ENCODE measurements at regions not wholly inside any gene's neighbourhood (a gene's known extent, or its start where the extent isn't known, plus 50 kb on each side); places are given as distances from the start of the nearest gene placed in this dataset.

- no TSS peak for BruUV-seq (replicated peaks)
- FAIRE-seq (no peak), DNase-seq (ENCODE audit: low read depth, low spot score) (no peak)
- Histone ChIP-seq H4K20me1 (replicated peaks; ENCODE audit: control insufficient read depth, extremely low read depth, insufficient read depth, low read length) (no peaks in the 10 kb centered on the region), H3K9me1 (replicated peaks; ENCODE audit: control insufficient read depth, extremely low read depth, insufficient read depth, low read length) (no peaks in the 10 kb centered on the region), H3K36me3 (ENCODE audit: control insufficient read depth in 2 of 2, extremely low read depth in 1 of 2, insufficient read depth in 2 of 2, low read length in 2 of 2) (no peaks in the 10 kb centered on the region), H3K4me1 (ENCODE audit: control insufficient read depth, extremely low read depth, insufficient read depth, low read length) (no peaks in the 10 kb centered on the region), H3K79me2 (ENCODE audit: control insufficient read depth, insufficient read depth, low read length) (no peaks in the 10 kb centered on the region), H2AFZ (ENCODE audit: low read depth, low read length) (no peak overlapping the region), H3K4me3 (replicated peaks in 1 of 3; ENCODE audit: insufficient read depth in 1 of 3, low read depth in 1 of 3, low read length in 3 of 3) (no peak overlapping the region), H3K27ac (ENCODE audit: insufficient read depth, low read depth, low read length) (no peak overlapping the region), H3K9ac (replicated peaks; ENCODE audit: extremely low read depth, insufficient read depth, low read length) (no peak overlapping the region), H3K27me3 (ENCODE audit: control insufficient read depth in 2 of 2, insufficient read depth in 2 of 2, low read length in 2 of 2) (no peaks in the 10 kb centered on the region), H3K4me2 (ENCODE audit: insufficient read depth, low read length) (no peak overlapping the region), H3K9me3 (replicated peaks; ENCODE audit: control insufficient read depth, insufficient read depth, low read length) (no peaks in the 10 kb centered on the region)
- CTCF ChIA-PET = no interaction called here
- POLR2A ChIA-PET = no interaction called here
- dilution Hi-C loops (cut with MboI; ENCODE audit: extremely low pct_ligation_motif_present, low sequenced_read_pairs) (no loop called here), intact Hi-C loops (cut with micrococcal nuclease) (no loop called here)
- TF ChIP-seq MAX (IDR thresholded peaks at IDR 0.05; ENCODE audit: insufficient read depth, insufficient read length) = no peak
- no peak for TF ChIP-seq MYC (IDR thresholded peaks at IDR 0.05; ENCODE audit: low read depth, low read length)
- no peak for TF ChIP-seq GATA2 (IDR thresholded peaks at IDR 0.05; ENCODE audit: insufficient read depth, insufficient read length, low read depth, low read length)
- TF ChIP-seq POLR2A (IDR thresholded peaks at IDR 0.05; ENCODE audit: low read depth, low read length) = no peak
- TF ChIP-seq JUN (IDR thresholded peaks at IDR 0.05; ENCODE audit: borderline replicate concordance, insufficient read depth, insufficient read length, low read depth) = no peak
- no peak for TF ChIP-seq FOS (IDR thresholded peaks at IDR 0.05; ENCODE audit: borderline replicate concordance, insufficient read depth, low read length)
- TF ChIP-seq POLR2AphosphoS5 (IDR thresholded peaks at IDR 0.05; ENCODE audit: insufficient read depth, low read depth, low read length) = no peak
- no peak for TF ChIP-seq EZH2 (IDR thresholded peaks at IDR 0.05; ENCODE audit: borderline replicate concordance, low read depth, low read length, severe bottlenecking)
- TF ChIP-seq CTCF (IDR thresholded peaks at IDR 0.05; ENCODE audit: extremely low read depth in 1 of 2, insufficient read depth in 1 of 2, low read depth in 1 of 2, low read length in 2 of 2) = no peak
Measured at GRCh38 chr1:37234941-37235418, 200.7 kb upstream of the GRIK3 start.

Measured in endothelial cell of umbilical vein (primary cell).